SKM-1 treated with dmso at 0.1 percent for 144 hours (cell line): ENCODE measurements at regions not wholly inside any gene's neighbourhood (a gene's known extent, or its start where the extent isn't known, plus 50 kb on each side); places are given as distances from the start of the nearest gene placed in this dataset.

Experiments used
- DNase-seq: peaks from one replicate; lab custom pipeline; 2025; ENCODE audit not compliant: unreplicated experiment; lab: John Stamatoyannopoulos, UW

DNA sequence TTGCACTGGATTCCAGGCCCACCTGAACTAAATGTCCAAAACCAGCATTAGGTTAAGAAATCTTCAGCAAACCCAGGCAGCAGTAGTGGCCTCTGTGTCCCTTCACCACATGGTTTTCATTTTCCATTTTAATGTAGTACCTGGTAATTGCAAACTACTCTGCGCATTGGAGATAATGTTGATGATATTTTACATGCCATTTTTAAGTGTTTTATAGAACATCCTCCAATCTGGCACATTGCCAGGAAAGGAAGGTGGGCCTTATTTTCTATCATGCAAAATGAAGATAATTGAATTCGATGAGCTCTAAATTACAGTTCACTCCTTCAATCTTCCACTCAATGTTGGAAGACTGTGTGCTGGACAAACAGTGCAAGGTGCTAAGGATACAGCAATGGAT is 89.5 kb downstream of the ZC3H11B start:
- DNase-seq: no peak

DNA sequence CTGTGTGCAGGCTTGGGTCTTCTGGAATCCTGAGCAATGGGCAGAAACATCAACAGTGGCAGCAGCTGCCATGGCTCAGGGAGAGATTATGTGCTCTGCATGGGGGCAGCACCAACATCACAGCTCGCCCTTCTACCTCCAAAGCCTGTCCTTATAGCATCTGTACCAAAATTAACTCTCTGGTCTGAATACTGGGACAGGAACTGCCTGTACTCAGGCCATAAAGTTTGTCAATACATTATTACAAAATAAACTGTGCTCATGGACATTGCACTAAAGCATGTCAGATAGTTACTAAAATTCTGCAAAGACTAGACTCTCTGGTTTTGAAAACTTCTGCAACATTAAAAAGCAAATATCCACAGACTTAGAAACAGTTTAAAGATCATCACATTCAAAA is 91.6 kb downstream of the ZC3H11B start:
- DNase-seq: no peak

DNA sequence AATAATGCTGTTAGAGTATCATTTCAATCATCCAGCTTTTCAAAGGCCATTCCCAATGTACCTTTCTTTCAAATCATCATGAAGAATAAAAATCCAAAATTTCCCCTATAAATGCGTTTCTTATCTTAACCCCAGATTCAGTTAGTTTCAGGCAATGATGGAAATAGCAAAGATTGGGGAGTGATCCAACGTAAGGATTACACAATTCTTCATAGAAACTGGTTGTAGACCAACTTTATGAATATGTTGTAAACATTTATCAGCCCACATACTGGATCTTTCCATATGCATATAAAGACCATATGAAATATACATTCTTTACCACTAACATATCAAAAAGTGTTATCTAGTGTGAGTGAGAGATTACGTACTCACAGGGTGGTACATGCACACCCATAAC is 92.7 kb downstream of the ZC3H11B start:
- no peak for DNase-seq

- no peak for DNase-seq
These were observed 94.0 kb downstream of the ZC3H11B start for GRCh38 chr1:219518907-219519248.

- DNase-seq: no peak
These were observed 94.6 kb downstream of the ZC3H11B start for GRCh38 chr1:219518168-219518906.

GRCh38 chr1:219517031-219517430 is 95.9 kb downstream of the ZC3H11B start:
- no peak for DNase-seq

GRCh38 chr1:219514728-219515127 is 98.2 kb downstream of the ZC3H11B start:
- no peak for DNase-seq

DNA sequence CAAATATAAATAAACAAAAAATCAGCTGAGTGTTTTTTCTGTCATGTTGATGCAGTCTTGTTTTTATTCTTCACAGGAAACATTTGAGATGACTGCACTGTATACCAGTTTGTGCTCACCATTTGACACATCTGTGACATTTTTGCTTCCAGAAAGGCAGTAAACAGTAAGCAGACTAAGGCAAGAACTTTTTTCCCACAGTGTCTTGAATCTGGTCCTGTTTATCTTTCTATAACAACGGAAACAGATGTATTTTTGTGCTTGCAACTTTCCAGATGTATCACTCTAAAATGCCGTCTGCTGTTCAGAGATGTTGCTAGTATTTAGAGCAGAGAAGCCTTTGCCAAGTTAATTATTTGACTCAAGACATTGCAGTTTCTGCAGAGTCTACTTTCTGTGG is 105.5 kb downstream of the ZC3H11B start:
- DNase-seq: no peak

GRCh38 chr1:219506936-219507335 is 106.0 kb downstream of the ZC3H11B start:
- no peak for DNase-seq

- no peak for DNase-seq
These were observed 106.4 kb downstream of the ZC3H11B start for GRCh38 chr1:219506473-219506899.

DNA sequence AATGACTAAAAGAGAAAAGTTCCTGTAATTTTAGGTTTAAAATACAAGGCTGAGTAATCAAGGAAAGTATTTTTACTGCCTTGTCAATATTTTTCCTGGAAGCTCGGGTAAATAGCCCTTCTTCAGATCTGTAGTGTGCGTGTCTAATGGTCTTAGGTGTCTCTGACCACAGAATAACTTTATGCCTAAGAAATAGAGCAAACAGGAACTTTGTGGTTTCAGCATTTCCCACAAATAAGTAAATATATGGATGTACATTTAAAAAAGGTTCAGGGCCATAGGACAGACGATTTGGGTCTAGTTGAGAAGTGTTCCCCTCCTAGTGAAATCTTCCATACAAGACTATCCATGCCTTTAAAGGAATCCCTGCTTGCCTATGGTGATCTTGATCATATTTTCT is 107.0 kb downstream of the ZC3H11B start:
- DNase-seq: no peak

DNA sequence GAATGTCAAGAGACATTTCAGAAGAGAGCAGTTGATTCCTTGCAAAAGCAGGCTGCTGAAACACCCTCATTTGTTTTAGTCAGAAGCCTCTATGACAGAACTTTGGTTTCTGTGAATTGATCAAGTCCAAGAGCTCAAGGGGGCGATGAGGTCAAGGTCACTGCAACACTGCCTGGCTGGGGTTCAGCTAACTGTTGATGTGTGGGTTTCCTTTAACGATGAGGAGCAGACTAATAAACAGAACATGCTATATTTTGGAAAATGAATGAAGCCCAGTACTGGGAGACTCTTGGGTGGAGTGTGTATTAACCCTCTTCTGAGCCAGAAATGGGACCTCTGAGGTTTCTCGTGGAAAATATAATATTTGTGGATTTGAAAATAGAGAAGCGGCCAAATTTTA is 109.3 kb downstream of the ZC3H11B start:
- no peak for DNase-seq

DNA sequence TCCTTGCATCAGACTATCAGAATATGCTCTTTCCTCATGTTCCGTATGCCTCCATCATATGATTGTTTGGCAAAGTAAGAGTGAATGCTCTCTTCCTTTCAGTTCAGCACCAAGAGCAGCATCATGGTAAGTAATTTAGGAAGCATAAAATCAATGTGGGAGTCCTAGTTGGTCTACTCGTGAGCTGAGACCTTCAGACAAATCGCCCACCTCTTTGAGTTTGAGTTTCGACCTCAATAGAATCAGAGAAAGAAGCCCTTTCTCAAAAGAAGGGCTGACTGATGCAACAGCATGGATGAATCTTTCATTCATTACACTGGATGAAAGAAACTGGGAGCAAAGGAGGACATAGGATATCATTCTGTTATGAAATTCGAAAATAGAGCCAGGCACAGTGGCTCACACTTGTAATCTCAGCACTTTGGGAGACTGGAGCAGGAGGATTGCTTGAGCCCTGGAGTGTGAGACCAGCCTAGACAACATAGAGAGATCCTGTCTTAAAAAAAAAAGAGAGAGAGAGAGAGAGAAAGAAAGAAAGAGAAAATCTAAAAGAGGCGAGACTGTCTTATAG is 112.5 kb downstream of the ZC3H11B start:
- no peak for DNase-seq

DNA sequence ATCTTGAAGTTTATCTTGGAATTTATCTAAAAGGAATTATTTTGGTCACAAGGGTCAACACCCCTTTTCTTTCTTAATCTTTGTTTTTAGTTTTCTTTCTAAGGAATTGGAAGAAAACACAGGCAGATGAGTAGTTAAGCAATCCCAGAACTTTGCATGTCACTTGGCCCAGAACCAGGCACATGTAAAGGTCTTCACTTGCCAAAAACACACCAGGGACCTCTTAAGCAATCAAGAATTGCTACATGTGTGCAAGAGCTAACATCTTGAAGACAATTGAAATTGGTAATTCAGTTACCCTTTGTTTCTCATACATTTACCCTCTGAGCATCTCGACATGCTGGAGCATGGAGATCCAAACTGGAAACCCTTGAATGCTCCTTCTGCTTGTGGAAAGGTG is 114.2 kb downstream of the ZC3H11B start:
- no peak for DNase-seq

GRCh38 chr1:219495737-219496408 is 117.0 kb downstream of the ZC3H11B start:
- DNase-seq: no peak

DNA sequence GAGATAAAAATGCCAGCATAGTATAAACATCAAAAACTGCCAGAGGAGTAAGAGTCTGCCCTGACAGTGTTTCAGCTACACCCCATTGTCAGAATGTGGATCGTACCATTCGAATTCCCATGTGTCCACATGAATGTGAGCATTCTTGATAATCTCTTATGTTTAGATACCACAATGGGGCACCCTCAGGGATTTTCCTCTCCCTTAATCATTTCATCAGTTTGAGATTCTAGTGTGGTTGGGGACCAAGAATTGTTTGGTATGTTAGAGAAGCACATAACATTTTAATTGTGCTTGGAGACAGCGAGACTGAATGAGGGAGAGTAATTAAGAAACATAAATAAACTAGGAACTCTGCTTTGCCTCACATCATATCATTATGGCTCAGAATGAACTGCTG is 120.2 kb downstream of the ZC3H11B start:
- DNase-seq: no peak

GRCh38 chr1:219490566-219490965 is 122.3 kb downstream of the ZC3H11B start:
- DNase-seq: no peak

GRCh38 chr1:219489636-219490035 is 123.3 kb downstream of the ZC3H11B start:
- DNase-seq: no peak

GRCh38 chr1:219488275-219488674 is 124.6 kb downstream of the ZC3H11B start:
- no peak for DNase-seq

DNA sequence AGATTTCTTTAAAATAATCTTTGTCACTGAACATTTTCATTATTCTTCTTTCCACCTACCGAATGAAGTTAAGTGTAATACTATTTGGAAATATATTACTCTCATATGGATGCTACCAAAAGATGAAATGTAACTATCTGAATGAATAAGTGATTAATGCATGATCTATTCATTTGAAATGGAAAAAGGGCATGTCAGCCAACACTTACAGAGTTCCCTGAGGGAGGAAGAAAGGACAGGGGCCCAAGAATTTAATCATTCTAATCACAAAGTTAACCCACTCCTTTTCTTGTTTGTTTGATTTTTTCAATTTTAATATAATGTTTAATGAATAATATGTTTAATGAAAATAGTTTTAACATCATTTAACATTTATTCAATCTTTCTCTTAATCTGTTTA is 129.4 kb downstream of the ZC3H11B start:
- no peak for DNase-seq

DNA sequence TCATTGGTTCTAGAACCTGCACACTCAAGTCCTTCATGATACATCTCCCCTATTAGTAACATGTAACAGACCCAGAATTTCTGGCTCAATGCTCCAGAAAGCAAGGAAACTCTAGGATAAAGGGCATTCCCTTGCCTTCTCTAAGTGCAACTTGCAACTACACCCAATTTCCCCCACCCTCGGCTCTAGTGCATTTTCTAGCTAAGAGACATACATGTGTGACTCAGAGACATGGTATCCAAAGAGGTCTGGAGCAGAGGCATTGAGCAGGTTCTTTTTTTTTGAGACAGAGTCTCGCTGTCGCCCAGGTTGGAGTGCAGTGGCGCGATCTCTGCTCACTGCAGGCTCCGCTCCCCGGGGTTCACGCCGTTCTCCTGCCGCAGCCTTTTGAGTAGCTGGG is 132.9 kb downstream of the ZC3H11B start:
- DNase-seq: no peak

DNA sequence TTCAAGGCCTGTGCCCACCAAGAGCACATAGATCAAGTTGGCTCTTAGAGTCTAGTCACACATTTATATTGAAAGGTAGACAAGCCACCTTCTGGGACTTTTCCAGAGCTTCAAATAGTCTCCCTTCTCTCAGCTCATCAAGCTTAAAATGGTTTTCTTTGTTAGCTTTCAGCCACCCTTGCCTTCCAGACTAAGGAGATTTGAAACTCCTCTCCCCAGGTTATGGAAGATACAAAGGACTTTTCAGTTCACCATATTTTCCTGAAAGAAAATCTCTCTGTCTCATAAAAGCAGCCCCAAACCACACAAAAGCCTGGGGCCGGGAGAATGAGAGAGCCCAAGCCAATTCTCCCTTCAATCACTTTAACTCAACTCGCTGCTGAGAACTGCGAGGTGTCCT is 134.1 kb downstream of the ZC3H11B start:
- DNase-seq: no peak

- DNase-seq: no peak
These were observed 135.0 kb downstream of the ZC3H11B start for GRCh38 chr1:219477861-219478260.
